IMR-90 (cell line): ENCODE measurements at regions not wholly inside any gene's neighbourhood (a gene's known extent, or its start where the extent isn't known, plus 50 kb on each side); places are given as distances from the start of the nearest gene placed in this dataset.

Experiments
- ATAC-seq: fragments of 200-7000 bp; cut with Tn5 transposase; 2 replicates; pipeline ENCODE4 v1.9.1; 2020; ENCODE audit warnings: low read depth, mild to moderate bottlenecking, moderate library complexity
- BruUV-seq: library from RNA; stranded (reverse); fragments of 400-500 nt; replicated peaks from 2 replicates; lab custom pipeline; 2021; lab: Mats Ljungman, UMichigan
- CTCF ChIA-PET: fragments of 300-600 bp; formaldehyde crosslinking; extraction: SDS; loops from one replicate; lab custom pipeline; 2021; ENCODE audit warnings: antibody characterized with exemption; lab: Yijun Ruan, JAX
- POLR2A ChIA-PET: fragments of 300-600 bp; sonication (Branson Sonifier 250); formaldehyde crosslinking; loops from one replicate; lab custom pipeline; 2022; ENCODE audit warnings: antibody characterized with exemption; ENCODE audit not compliant: unreplicated experiment; lab: Charles Lee
- DNase-seq: peaks from one replicate; pipeline ENCODE4 v3.0.0; 2013
- H2AFZ ChIP-seq: replicated peaks from 2 replicates; pipeline ENCODE3; 2013; ENCODE audit warnings: low read length, mild to moderate bottlenecking; ENCODE audit not compliant: poor library complexity
- H2AK5ac ChIP-seq: 2 replicates; pipeline ENCODE4 v1.6.1; 2013; ENCODE audit warnings: low read depth, low read length, inconsistent platforms
- H2AK9ac ChIP-seq: replicated peaks from 2 replicates; pipeline ENCODE3; 2013; ENCODE audit warnings: mild to moderate bottlenecking, low read depth, low read length, moderate library complexity; ENCODE audit not compliant: poor library complexity
- H2BK120ac ChIP-seq: 2 replicates; pipeline ENCODE4 v1.6.1; 2013; ENCODE audit warnings: low read depth, low read length, inconsistent platforms
- H2BK15ac ChIP-seq: 3 replicates; pipeline ENCODE4 v1.6.1; 2013; ENCODE audit warnings: low read depth, low read length, inconsistent platforms
- H2BK20ac ChIP-seq: 2 replicates; pipeline ENCODE4 v1.6.1; 2013; ENCODE audit warnings: low read depth, mild to moderate bottlenecking, inconsistent platforms, low read length, moderate library complexity
- H2BK5ac ChIP-seq: 2 replicates; pipeline ENCODE4 v1.6.1; 2013; ENCODE audit warnings: mild to moderate bottlenecking, low read depth, low read length, inconsistent platforms; ENCODE audit not compliant: poor library complexity, severe bottlenecking
- H3K14ac ChIP-seq: replicated peaks from 2 replicates; pipeline ENCODE4 v1.6.1; 2013; ENCODE audit warnings: low read depth, low read length, inconsistent platforms
- H3K18ac ChIP-seq: 2 replicates; pipeline ENCODE4 v1.6.1; 2013; ENCODE audit warnings: low read depth, low read length, control low read depth
- H3K23ac ChIP-seq: 2 replicates; pipeline ENCODE4 v1.6.1; 2013; ENCODE audit warnings: low read depth, low read length, inconsistent platforms
- H3K27ac ChIP-seq: 2 replicates; pipeline ENCODE4 v1.5.1; 2013; ENCODE audit warnings: mild to moderate bottlenecking, control low read depth, low read length; ENCODE audit not compliant: insufficient read depth
- H3K27me3 ChIP-seq: 2 replicates; pipeline ENCODE4 v1.6.1; 2013; ENCODE audit warnings: low read length; ENCODE audit not compliant: control insufficient read depth, insufficient read depth
- H3K36me3 ChIP-seq: 2 replicates; pipeline ENCODE4 v1.6.1; 2013; ENCODE audit warnings: low read length, mixed read lengths; ENCODE audit not compliant: control insufficient read depth, insufficient read depth
- H3K4ac ChIP-seq: 2 replicates; pipeline ENCODE4 v1.6.1; 2013; ENCODE audit warnings: low read depth, low read length, inconsistent platforms
- H3K4me1 ChIP-seq: 2 replicates; pipeline ENCODE4 v1.6.1; 2013; ENCODE audit warnings: low read length, mixed read lengths; ENCODE audit not compliant: control insufficient read depth, insufficient read depth
- H3K4me2 ChIP-seq: 2 replicates; pipeline ENCODE4 v1.6.1; 2013; ENCODE audit warnings: low read depth, mild to moderate bottlenecking, control low read depth, low read length, moderate library complexity
- H3K4me3 ChIP-seq: 2 replicates; pipeline ENCODE4 v1.5.1; 2013; ENCODE audit warnings: low read depth, mild to moderate bottlenecking, control low read depth, low read length, moderate library complexity; ENCODE audit not compliant: insufficient read depth
- H3K56ac ChIP-seq: 2 replicates; pipeline ENCODE4 v1.6.1; 2013; ENCODE audit warnings: low read length, inconsistent platforms; ENCODE audit not compliant: insufficient read depth; ENCODE audit errors: extremely low read depth
- H3K79me1 ChIP-seq, 2 experiments: 2 replicates each; pipeline ENCODE4 v1.6.1; 2013; ENCODE audit warnings: low read length in 2 of 2, inconsistent platforms in 1 of 2, low read depth in 1 of 2
- H3K9ac ChIP-seq: 2 replicates; pipeline ENCODE4 v1.6.1; 2013; ENCODE audit warnings: low read depth, low read length, control low read depth
- H3K9me1 ChIP-seq: 2 replicates; pipeline ENCODE4 v1.6.1; 2013; ENCODE audit warnings: low read length, inconsistent platforms; ENCODE audit not compliant: insufficient read depth
- H3K9me3 ChIP-seq: 2 replicates; pipeline ENCODE4 v1.6.1; 2013; ENCODE audit warnings: low read length; ENCODE audit not compliant: control insufficient read depth, insufficient read depth
- H4K20me1 ChIP-seq: 2 replicates; pipeline ENCODE4 v1.6.1; 2013; ENCODE audit warnings: low read length, inconsistent platforms; ENCODE audit not compliant: insufficient read depth
- H4K5ac ChIP-seq: 2 replicates; pipeline ENCODE4 v1.6.1; 2013; ENCODE audit warnings: mild to moderate bottlenecking, low read depth, low read length, control low read depth
- H4K8ac ChIP-seq, 2 experiments: 2 replicates each; pipeline ENCODE4 v1.6.1; 2013; ENCODE audit warnings: low read depth in 2 of 2, low read length in 2 of 2, control low read depth in 1 of 2, inconsistent platforms in 1 of 2
- H4K91ac ChIP-seq: 2 replicates; pipeline ENCODE4 v1.6.1; 2013; ENCODE audit warnings: low read depth, low read length, inconsistent platforms; ENCODE audit not compliant: insufficient read depth
- FOS ChIP-seq: fragments of 150-350 bp; IDR thresholded peaks from 2 replicates; pipeline ENCODE4 v1.6.1; 2016; ENCODE audit warnings: low read depth, low read length
- MAFK ChIP-seq: IDR thresholded peaks from 2 replicates; pipeline ENCODE4 v1.6.1; 2012; ENCODE audit warnings: low read depth, low read length, improper control_type of control experiment
- NFE2L2 ChIP-seq: fragments of 150-350 bp; IDR thresholded peaks from 2 replicates; pipeline ENCODE4 v1.6.1; 2016; ENCODE audit warnings: low read depth, mild to moderate bottlenecking, low read length
- POLR2A ChIP-seq: IDR thresholded peaks from 2 replicates; pipeline ENCODE4 v1.6.1; 2012; ENCODE audit warnings: mild to moderate bottlenecking, low read depth, low read length
- WGBS, 2 experiments: methylation state at CpG; one replicate each; pipeline versions ENCODE4 v1.1.5 to v1.1.7; 2013; ENCODE audit warnings: missing lambda C conversion rate in 2 of 2; ENCODE audit not compliant: insufficient read length in 1 of 2; ENCODE audit errors: extremely low coverage in 2 of 2; 5-methylcytosine and 5-hydroxymethylcytosine counted together
- dilution Hi-C: fragments of 300-500 bp; cut with HindIII; formaldehyde crosslinking; loops from one replicate; pipeline ENCODE4 v1.14.3; 2018; ENCODE audit warnings: low sequenced_read_pairs; ENCODE audit not compliant: unreplicated experiment
- in situ Hi-C: fragments of 300-500 bp; cut with MboI; formaldehyde crosslinking; loops from 3 replicates; pipeline ENCODE4 v1.14.3; 2019; ENCODE audit warnings: low sequenced_read_pairs, inconsistent platforms, mixed read lengths
- intact Hi-C: fragments of 100-400 bp; cut with micrococcal nuclease; formaldehyde crosslinking; loops from 2 replicates; pipeline ENCODE4 v1.10.0; 2022

DNA sequence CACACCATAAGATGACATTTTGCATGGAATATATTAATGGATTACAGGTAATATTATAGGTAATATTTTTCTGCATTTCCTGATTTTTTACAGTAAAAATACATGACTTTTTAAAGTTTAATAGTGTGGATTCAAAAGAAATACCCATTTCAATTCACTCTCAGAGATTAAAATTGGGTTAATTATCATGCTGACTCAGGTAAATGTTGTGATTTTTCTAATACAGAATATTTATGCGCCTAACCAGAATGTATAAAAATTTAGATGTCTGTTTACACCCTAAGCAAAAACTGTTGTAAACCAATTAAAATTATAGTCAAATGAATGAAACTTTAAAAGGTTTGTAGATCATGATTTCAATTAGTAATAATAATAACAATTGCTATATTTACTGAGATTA, 117.2 kb upstream of the FLRT2 start:
- no TSS peak for BruUV-seq
- no peaks in the 10 kb centered on the region for H3K9me3 ChIP-seq
- ATAC-seq (no peak), DNase-seq (no peak)
- no peak overlapping the region for H2AK5ac ChIP-seq
- no peak overlapping the region for H2BK15ac ChIP-seq
- H2BK5ac ChIP-seq, result no peak overlapping the region
- no peak overlapping the region for H3K27ac ChIP-seq
- H3K9ac ChIP-seq, result no peak overlapping the region
- H2BK120ac ChIP-seq, result no peak overlapping the region
- H3K9me1 ChIP-seq, result peaks cover 5% of the 10 kb centered on the region; the same call in 1 of the 2 replicates
- WGBS, 2 experiments, result no CpG with 5 or more reads among the region's 1 CpG
- no peaks in the 10 kb centered on the region for H3K36me3 ChIP-seq
- no peak overlapping the region for H4K91ac ChIP-seq
- no peaks in the 10 kb centered on the region for H3K79me1 ChIP-seq
- TF ChIP-seq NFE2L2 (no peak), POLR2A (no peak), FOS (no peak), MAFK (peak; percentile 63)
- H2AK9ac ChIP-seq, result no peak overlapping the region
- no peak overlapping the region for H3K18ac ChIP-seq
- no peak overlapping the region for H3K56ac ChIP-seq
- no peak overlapping the region for H2BK20ac ChIP-seq
- H4K20me1 ChIP-seq, result no peaks in the 10 kb centered on the region
- no peak overlapping the region for H3K4me3 ChIP-seq
- no peak overlapping the region for H3K4ac ChIP-seq
- H2AFZ ChIP-seq, result no peak overlapping the region
- POLR2A ChIA-PET, result no interaction called here
- intact Hi-C loops, result no loop called here
- in situ Hi-C loops, result no loop called here
- dilution Hi-C loops, result no loop called here
- CTCF ChIA-PET, result no interaction called here
- H4K8ac ChIP-seq, result no peak overlapping the region
- no peak overlapping the region for H4K5ac ChIP-seq
- H3K27me3 ChIP-seq, result no peaks in the 10 kb centered on the region
- H3K4me1 ChIP-seq, result 0 out of 2 replicates have a peak, but pooled peaks cover 2% of the 10 kb centered on the region
- H3K4me2 ChIP-seq, result no peak overlapping the region
- H3K23ac ChIP-seq, result no peak overlapping the region
- H3K14ac ChIP-seq, result no peak overlapping the region
